ENCODE measurements at regions not wholly inside any gene's neighbourhood (a gene's known extent, or its start where the extent isn't known, plus 50 kb on each side); places are given as distances from the start of the nearest gene placed in this dataset.

DNA sequence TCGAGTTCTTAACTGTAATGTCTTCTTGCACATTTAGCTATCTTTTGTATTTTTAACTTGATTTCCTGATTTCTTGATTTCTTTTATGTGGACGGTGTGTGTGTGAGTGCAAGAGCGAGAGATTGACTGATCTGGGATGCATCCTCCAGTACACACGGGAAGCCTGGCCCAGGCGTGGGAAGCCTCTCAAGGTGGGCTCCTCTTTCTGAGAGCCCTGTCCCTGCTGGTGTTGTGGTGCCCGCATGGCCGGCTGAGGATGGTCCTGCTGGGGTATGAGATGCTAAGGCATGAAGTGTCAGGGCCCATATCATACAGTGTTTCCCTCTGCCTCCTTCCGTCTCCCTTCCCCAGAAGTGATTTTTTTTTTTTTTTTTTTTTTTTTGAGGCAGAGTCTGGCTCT, 130.8 kb upstream of the TCERG1L start:
- TF ChIP-seq, protein P1, sequence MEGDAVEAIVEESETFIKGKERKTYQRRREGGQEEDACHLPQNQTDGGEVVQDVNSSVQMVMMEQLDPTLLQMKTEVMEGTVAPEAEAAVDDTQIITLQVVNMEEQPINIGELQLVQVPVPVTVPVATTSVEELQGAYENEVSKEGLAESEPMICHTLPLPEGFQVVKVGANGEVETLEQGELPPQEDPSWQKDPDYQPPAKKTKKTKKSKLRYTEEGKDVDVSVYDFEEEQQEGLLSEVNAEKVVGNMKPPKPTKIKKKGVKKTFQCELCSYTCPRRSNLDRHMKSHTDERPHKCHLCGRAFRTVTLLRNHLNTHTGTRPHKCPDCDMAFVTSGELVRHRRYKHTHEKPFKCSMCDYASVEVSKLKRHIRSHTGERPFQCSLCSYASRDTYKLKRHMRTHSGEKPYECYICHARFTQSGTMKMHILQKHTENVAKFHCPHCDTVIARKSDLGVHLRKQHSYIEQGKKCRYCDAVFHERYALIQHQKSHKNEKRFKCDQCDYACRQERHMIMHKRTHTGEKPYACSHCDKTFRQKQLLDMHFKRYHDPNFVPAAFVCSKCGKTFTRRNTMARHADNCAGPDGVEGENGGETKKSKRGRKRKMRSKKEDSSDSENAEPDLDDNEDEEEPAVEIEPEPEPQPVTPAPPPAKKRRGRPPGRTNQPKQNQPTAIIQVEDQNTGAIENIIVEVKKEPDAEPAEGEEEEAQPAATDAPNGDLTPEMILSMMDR (IDR thresholded peaks at IDR 0.05; ENCODE audit: insufficient read depth, low read depth, low read length, missing control alignments): no peak
- H3K4me3 ChIP-seq (ENCODE audit: low read depth, low read length): no peak overlapping the region
- no peak for DNase-seq (ENCODE audit: low read depth)

DNA sequence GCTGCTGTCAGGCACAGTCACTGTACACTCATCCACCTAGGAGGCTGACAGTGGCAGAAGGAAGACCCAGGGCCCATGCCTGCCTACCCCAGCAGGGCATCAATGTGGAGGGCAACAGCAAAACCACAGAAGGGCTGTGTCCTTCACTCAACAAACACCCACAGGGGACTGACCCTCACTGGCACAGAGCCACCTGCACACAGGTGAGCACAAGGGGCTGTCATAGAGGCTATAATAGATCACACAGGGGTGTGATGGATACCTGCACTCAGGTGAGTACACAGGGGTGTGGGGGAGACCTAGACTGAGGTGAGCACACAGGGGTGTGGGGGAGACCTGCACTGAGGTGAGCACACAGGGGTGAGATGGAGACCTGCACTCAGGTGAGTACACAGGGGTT, 132.8 kb upstream of the TCERG1L start:
- H3K4me3 ChIP-seq (ENCODE audit: low read depth, low read length): no peak overlapping the region
- no peak for DNase-seq (ENCODE audit: low read depth)

DNA sequence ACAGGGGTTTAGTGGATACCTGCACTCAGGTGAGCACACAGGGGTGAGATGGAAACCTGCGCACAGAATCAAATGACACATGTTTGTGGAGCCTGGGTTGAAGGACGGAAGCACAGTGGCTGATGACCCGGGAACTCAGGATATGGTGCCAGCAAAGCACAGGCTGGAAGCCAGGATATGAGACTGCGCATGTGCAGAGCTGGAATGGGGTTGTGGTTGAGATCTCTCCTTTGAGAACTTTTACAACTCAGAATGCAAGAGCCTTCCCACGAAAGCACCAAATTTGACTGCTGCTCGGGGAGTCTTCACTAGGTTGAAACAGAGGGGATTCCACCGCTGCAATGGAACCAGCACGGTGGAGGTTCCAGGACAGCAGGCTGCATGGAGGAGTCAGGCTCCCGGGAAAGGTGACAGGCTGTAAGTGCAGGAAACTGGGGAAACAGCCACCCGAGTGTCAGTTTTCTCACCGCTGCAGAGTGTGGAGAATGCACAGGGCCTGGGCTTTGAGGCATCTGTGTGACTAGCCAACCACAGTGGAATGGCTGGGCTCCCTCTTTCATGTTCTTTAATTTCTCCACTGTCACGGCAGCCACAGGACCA, 133.4 kb upstream of the TCERG1L start:
- no peak for DNase-seq (ENCODE audit: low read depth)
- TF ChIP-seq, protein P1 (IDR thresholded peaks at IDR 0.05; ENCODE audit: insufficient read depth, low read depth, low read length, missing control alignments): no peak
- H3K4me3 ChIP-seq (ENCODE audit: low read depth, low read length): no peak overlapping the region

More for the DNA sequence above, 132.8 kb upstream of the TCERG1L start:
- TF ChIP-seq, protein P1 (IDR thresholded peaks at IDR 0.05; ENCODE audit: insufficient read depth, low read depth, low read length, missing control alignments): no peak

DNA sequence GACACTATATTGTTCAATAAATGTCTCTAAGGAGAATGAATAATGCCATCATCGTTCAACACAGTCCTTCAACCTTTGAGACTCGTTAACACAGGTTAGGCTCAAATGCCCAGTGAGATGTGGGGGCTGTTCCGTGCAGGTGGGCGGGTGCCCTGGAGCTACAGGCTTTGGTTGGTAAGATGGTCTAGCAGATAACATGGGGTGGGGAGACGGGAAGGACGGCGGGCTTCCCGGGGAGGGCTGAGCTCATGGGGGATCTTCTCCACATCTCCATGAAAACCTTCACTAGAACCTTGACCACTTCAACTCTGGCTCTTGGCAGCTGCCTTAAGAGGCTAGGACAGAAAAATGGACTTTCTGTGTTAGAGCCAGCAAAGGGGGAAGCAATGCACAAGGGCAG, 134.1 kb upstream of the TCERG1L start:
- no peak overlapping the region for H3K4me3 ChIP-seq (ENCODE audit: low read depth, low read length)
- DNase-seq (ENCODE audit: low read depth): no peak
- TF ChIP-seq, protein P1 (IDR thresholded peaks at IDR 0.05; ENCODE audit: insufficient read depth, low read depth, low read length, missing control alignments): no peak

DNA sequence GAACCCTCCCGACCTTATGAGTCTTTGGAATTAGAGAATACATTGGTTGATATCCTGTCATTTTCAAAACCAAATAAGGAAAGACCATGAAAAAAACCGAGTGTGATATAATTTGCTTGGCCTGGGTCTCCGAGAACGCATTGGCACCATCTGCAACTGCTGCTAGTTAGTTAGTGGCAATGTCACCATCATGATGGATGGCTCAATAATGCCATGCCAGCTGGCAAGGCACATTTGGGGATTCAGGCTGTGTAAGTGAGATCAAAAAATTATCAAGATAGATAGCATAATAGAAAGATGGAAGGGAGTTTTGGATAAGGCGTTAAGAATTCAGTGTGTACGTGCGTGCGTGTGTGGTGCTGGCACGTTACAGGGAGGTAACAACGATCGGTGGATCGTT, 134.7 kb upstream of the TCERG1L start:
- no peak for DNase-seq (ENCODE audit: low read depth)
- TF ChIP-seq, protein P1 (IDR thresholded peaks at IDR 0.05; ENCODE audit: insufficient read depth, low read depth, low read length, missing control alignments): no peak
- no peak overlapping the region for H3K4me3 ChIP-seq (ENCODE audit: low read depth, low read length)

DNA sequence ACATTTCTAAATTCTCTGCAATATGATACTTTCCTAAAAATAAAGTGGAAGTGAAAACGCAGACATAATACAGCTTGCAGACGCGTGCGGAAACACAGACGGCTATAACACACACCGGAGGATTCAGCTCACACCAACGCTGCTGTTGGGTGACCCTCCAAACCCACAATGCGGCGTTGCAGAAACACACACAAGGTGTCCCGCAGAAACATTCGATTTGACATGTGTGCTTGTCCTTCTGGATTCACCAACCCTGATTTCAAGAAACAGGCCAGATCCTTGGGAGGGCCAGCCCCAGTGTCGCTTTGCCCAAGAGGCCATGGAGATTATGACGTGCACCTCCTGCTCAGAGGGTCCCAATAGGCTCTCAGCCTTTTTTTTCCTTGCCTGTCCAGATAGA, 136.7 kb upstream of the TCERG1L start:
- DNase-seq (ENCODE audit: low read depth): no peak
- no peak overlapping the region for H3K4me3 ChIP-seq (ENCODE audit: low read depth, low read length)
- TF ChIP-seq, protein P1 (IDR thresholded peaks at IDR 0.05; ENCODE audit: insufficient read depth, low read depth, low read length, missing control alignments): no peak

DNA sequence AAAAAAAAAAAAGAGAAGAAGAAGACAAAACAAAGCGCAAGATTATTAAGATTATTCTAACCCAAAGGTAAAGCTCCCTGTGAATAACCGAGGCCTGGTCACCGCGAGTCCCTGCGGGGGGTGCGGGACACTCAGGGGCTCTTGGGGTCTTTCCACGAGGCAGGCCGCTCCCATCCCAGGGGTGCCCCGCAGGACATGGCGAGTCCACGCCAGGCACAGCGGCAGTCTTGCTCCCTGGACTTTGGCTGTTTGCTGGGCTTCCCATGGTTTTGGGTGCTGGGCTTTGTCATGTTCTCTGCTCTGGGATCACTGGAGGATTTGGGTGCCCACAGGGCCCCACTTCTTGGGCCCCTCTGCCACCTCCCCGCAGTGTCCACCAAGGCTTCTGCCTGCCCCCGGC, 137.4 kb upstream of the TCERG1L start:
- DNase-seq (ENCODE audit: low read depth): no peak
- no peak overlapping the region for H3K4me3 ChIP-seq (ENCODE audit: low read depth, low read length)
- TF ChIP-seq, protein P1 (IDR thresholded peaks at IDR 0.05; ENCODE audit: insufficient read depth, low read depth, low read length, missing control alignments): no peak
